DND-41 (cell line): ENCODE measurements at regions not wholly inside any gene's neighbourhood (a gene's known extent, or its start where the extent isn't known, plus 50 kb on each side); places are given as distances from the start of the nearest gene placed in this dataset.
"Not testable (repeated sequence)": the region's sequence is repeated elsewhere in the genome, so short reads cannot be mapped to it uniquely, and the experiment has no call there.

Experiments
- ATAC-seq: fragments of 200-7000 bp; cut with Tn5 transposase; 3 replicates; pipeline ENCODE4 v1.9.1; 2021; ENCODE audit warnings: low read depth; ENCODE audit not compliant: insufficient read depth
- DNase-seq: peaks from one replicate; pipeline ENCODE4 v3.0.0-alpha.2; 2020
- H2AFZ ChIP-seq: 2 replicates; pipeline ENCODE4 v1.6.0; 2012; ENCODE audit warnings: low read depth, low read length
- H3K27ac ChIP-seq: 2 replicates; pipeline ENCODE4 v1.5.1; 2012; ENCODE audit warnings: low read length, inconsistent platforms
- H3K27me3 ChIP-seq: fragments of 200-600 bp; sonication (generic); 2 replicates; pipeline ENCODE4 v1.6.0; 2012; ENCODE audit warnings: low read length, mild to moderate bottlenecking, inconsistent platforms; ENCODE audit not compliant: insufficient read depth, poor library complexity
- H3K36me3 ChIP-seq: 2 replicates; pipeline ENCODE4 v1.5.1; 2012; ENCODE audit warnings: low read length, inconsistent platforms; ENCODE audit not compliant: insufficient read depth
- H3K4me1 ChIP-seq: 2 replicates; pipeline ENCODE4 v1.5.1; 2012; ENCODE audit warnings: mild to moderate bottlenecking, low read length; ENCODE audit not compliant: insufficient read depth
- H3K4me2 ChIP-seq: 2 replicates; pipeline ENCODE4 v1.6.0; 2012; ENCODE audit warnings: mild to moderate bottlenecking, moderate library complexity, low read length, inconsistent platforms; ENCODE audit not compliant: insufficient read depth
- H3K4me3 ChIP-seq, 2 experiments: fragments of 200-600 bp in 1 of 2; shearing (Covaris generic) in 1 of 2; 2 replicates each; pipeline ENCODE4 v1.5.1; 2012 to 2016; ENCODE audit warnings: inconsistent platforms in 2 of 2, low read length in 2 of 2, mild to moderate bottlenecking in 2 of 2, low read depth in 1 of 2, moderate library complexity in 1 of 2
- H3K79me2 ChIP-seq: 2 replicates; pipeline ENCODE4 v1.6.0; 2012; ENCODE audit warnings: low read length, inconsistent platforms; ENCODE audit not compliant: insufficient read depth
- H3K9ac ChIP-seq: 2 replicates; pipeline ENCODE4 v1.6.0; 2012; ENCODE audit warnings: low read depth, mild to moderate bottlenecking, inconsistent platforms, low read length, moderate library complexity
- H3K9me3 ChIP-seq: 2 replicates; pipeline ENCODE4 v1.5.1; 2012; ENCODE audit warnings: low read length, moderate library complexity, mild to moderate bottlenecking, inconsistent platforms; ENCODE audit not compliant: insufficient read depth, severe bottlenecking
- H4K20me1 ChIP-seq: 2 replicates; pipeline ENCODE4 v1.6.0; 2012; ENCODE audit warnings: low read length; ENCODE audit not compliant: insufficient read depth
- CTCF ChIP-seq: IDR thresholded peaks from 2 replicates; pipeline ENCODE4 v1.5.1; 2012; ENCODE audit warnings: borderline replicate concordance, low read length, moderate library complexity, mild to moderate bottlenecking; ENCODE audit not compliant: poor library complexity, severe bottlenecking; ENCODE audit errors: extremely low read depth
- EZH2 ChIP-seq: IDR thresholded peaks from 3 replicates; pipeline ENCODE4 v1.6.1; 2012; ENCODE audit warnings: borderline replicate concordance, low read depth, mild to moderate bottlenecking, moderate library complexity, low read length, inconsistent platforms; ENCODE audit not compliant: severe bottlenecking

- Histone ChIP-seq H2AFZ (no peak overlapping the region), H3K4me2 (no peak overlapping the region), H3K27ac (no peak overlapping the region), H4K20me1 (no peaks in the 10 kb centered on the region), H3K36me3 (no peaks in the 10 kb centered on the region), H3K4me1 (no peaks in the 10 kb centered on the region), H3K9me3 (peaks cover 10% of the 10 kb centered on the region), H3K27me3 (no peaks in the 10 kb centered on the region), H3K4me3 (no peak overlapping the region), H3K79me2 (no peaks in the 10 kb centered on the region), H3K9ac (no peak overlapping the region)
- ATAC-seq (no peak), DNase-seq (no peak)
- TF ChIP-seq EZH2 (no peak), CTCF (no peak)
Measured at GRCh38 chr7:70893971-70894715, 237.8 kb upstream of the GALNT17 start.

DNA sequence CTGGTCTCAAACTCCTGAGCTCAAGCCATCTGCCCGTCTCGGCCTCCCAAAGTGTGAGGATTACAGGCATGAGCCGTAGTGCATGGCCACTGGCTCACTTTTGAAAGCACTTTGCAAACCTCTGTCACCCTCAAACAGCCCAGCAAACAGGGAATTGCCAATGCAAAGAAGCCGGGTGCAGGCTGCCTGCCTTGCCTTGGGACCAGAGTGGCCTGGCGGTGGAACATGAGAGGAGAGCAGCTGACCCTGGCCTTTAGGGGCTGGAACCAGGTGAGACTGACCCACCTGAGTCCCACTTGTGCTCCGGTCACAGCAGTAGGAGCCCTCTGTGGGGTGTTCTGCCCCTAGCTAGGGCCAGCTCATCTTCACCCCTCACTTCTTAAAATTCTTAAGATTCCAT lies 237.1 kb upstream of the GALNT17 start:
- Histone ChIP-seq H3K27me3 (no peaks in the 10 kb centered on the region), H3K9ac (no peak overlapping the region), H3K4me2 (no peak overlapping the region), H3K27ac (no peak overlapping the region), H3K9me3 (peaks cover 10% of the 10 kb centered on the region), H2AFZ (no peak overlapping the region), H3K4me1 (no peaks in the 10 kb centered on the region), H3K79me2 (no peaks in the 10 kb centered on the region), H3K4me3 (no peak overlapping the region), H3K36me3 (no peaks in the 10 kb centered on the region), H4K20me1 (no peaks in the 10 kb centered on the region)
- ATAC-seq: no peak
- TF ChIP-seq EZH2 (no peak), CTCF (no peak)
- DNase-seq: no peak

GRCh38 chr7:70895337-70896200 lies 236.4 kb upstream of the GALNT17 start:
- H3K9me3 ChIP-seq, H2AFZ ChIP-seq, H3K27ac ChIP-seq, ATAC-seq, H4K20me1 ChIP-seq, H3K27me3 ChIP-seq, H3K79me2 ChIP-seq, H3K4me1 ChIP-seq, H3K36me3 ChIP-seq, H3K4me3 ChIP-seq, H3K9ac ChIP-seq, H3K4me2 ChIP-seq, DNase-seq: not testable (repeated sequence)
